ENCODE measurements at regions not wholly inside any gene's neighbourhood (a gene's known extent, or its start where the extent isn't known, plus 50 kb on each side); places are given as distances from the start of the nearest gene placed in this dataset.

GRCh38 chr2:7673853-7674252 is 756.6 kb downstream of the RNF144A start:
- no peak for TF ChIP-seq CTCF (IDR thresholded peaks at IDR 0.05; ENCODE audit: low read depth, low read length, poor library complexity, severe bottlenecking)
- TF ChIP-seq EZH2phosphoT487 (IDR thresholded peaks at IDR 0.05; ENCODE audit: borderline replicate concordance, low read length) = no peak

Data from DOHH2 (cell line).